Upper lobe of left lung (tissue), 4 donors: ENCODE measurements at regions not wholly inside any gene's neighbourhood (a gene's known extent, or its start where the extent isn't known, plus 50 kb on each side); places are given as distances from the start of the nearest gene placed in this dataset.

Experiments used
- EP300 ChIP-seq, 4 donors: sonication (generic); formaldehyde crosslinking; IDR thresholded peaks; one replicate each; pipeline ENCODE4 v1.5.1; 2017; ENCODE audit warnings: antibody characterized with exemption in 4 of 4, control low read depth in 2 of 4
- POLR2A ChIP-seq, 4 donors: fragments of 450-650 bp; IDR thresholded peaks; one replicate each; pipeline ENCODE4 v1.5.1; 2016 to 2017; ENCODE audit warnings: antibody characterized with exemption in 4 of 4, mild to moderate bottlenecking in 2 of 4
- POLR2AphosphoS5 ChIP-seq, 2 donors: sonication (generic); formaldehyde crosslinking; IDR thresholded peaks; one replicate each; pipeline ENCODE4 v1.5.1; 2017; ENCODE audit warnings: antibody characterized with exemption in 2 of 2
- TF ChIP-seq, protein P1 (sequence below), 6 experiments: fragments of 450-650 bp in 4 of 6; fragments of 200-600 bp in 2 of 6; sonication (generic) in 2 of 6; IDR thresholded peaks; one replicate each; pipeline ENCODE4 v1.5.1; 2016 to 2019; ENCODE audit warnings: antibody characterized with exemption in 6 of 6

DNA sequence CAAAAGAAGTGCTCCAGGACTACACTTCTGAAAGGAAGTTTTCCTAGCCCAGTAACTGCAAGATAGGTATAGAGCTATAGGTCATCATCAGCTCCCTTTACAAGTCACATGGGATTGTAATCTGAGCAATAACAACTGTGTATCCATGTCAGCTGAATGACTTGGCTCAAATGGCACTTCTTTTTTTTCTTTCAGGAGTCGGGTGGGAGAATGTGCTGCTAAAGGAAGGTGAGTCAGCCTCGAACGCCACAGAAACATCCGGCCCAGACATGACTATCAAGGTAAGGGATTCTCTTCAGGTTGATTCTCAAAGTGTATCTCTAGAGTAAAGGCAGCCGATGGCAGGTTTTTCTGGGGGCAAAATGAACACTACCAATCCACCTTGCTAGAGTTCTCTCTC, 192.2 kb downstream of the C9orf152 start:
- TF ChIP-seq EP300 (IDR thresholded peaks at IDR 0.05) (no peak), POLR2A (IDR thresholded peaks at IDR 0.05) (no peak), POLR2AphosphoS5 (IDR thresholded peaks at IDR 0.05) (no peak)
- TF ChIP-seq, protein P1, sequence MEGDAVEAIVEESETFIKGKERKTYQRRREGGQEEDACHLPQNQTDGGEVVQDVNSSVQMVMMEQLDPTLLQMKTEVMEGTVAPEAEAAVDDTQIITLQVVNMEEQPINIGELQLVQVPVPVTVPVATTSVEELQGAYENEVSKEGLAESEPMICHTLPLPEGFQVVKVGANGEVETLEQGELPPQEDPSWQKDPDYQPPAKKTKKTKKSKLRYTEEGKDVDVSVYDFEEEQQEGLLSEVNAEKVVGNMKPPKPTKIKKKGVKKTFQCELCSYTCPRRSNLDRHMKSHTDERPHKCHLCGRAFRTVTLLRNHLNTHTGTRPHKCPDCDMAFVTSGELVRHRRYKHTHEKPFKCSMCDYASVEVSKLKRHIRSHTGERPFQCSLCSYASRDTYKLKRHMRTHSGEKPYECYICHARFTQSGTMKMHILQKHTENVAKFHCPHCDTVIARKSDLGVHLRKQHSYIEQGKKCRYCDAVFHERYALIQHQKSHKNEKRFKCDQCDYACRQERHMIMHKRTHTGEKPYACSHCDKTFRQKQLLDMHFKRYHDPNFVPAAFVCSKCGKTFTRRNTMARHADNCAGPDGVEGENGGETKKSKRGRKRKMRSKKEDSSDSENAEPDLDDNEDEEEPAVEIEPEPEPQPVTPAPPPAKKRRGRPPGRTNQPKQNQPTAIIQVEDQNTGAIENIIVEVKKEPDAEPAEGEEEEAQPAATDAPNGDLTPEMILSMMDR (IDR thresholded peaks at IDR 0.05), result no peak
